NOMO-1 treated with DMSO at 0.1 percent for 48 hours (cell line): ENCODE measurements at regions not wholly inside any gene's neighbourhood (a gene's known extent, or its start where the extent isn't known, plus 50 kb on each side); places are given as distances from the start of the nearest gene placed in this dataset.

Source experiments
- DNase-seq: peaks from one replicate; lab custom pipeline; 2025; ENCODE audit not compliant: unreplicated experiment; lab: John Stamatoyannopoulos, UW

DNA sequence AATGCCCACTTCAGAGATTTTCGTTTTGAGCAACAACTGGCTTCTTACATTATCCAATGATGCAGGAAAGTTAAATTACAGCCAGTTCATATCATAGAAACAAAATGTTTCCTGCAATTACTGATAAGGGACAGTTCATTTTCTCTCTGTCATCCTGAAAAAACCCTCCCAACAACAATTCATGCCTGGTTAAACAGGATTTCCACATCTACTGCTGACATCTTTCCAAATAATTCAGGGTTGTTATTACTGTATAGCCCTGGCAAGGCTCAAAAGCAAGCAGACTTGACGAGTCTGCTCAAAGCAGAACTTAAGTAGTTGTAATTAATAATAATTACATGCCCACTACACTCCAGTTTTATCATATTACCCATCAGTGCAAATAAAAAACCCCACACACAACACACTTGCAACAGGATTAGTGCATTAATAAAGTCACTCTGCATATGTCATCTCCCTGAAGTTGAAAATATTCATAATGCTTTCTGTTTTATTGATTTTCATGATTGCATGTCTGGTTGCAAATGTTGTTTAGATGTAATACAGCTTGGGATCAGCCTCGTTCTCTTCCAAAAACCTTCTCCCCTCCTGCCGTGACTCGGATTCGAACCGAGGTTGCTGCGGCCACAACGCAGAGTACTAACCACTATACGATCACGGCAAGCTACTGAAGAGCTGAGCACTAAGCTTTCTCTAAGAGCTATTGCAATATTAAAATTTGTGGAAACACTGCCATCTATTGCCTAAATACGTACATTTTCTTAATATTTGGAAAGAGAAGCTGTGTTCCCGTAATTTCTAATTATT is 119.6 kb upstream of the NFIB start:
- DNase-seq: peak; percentile 19

DNA sequence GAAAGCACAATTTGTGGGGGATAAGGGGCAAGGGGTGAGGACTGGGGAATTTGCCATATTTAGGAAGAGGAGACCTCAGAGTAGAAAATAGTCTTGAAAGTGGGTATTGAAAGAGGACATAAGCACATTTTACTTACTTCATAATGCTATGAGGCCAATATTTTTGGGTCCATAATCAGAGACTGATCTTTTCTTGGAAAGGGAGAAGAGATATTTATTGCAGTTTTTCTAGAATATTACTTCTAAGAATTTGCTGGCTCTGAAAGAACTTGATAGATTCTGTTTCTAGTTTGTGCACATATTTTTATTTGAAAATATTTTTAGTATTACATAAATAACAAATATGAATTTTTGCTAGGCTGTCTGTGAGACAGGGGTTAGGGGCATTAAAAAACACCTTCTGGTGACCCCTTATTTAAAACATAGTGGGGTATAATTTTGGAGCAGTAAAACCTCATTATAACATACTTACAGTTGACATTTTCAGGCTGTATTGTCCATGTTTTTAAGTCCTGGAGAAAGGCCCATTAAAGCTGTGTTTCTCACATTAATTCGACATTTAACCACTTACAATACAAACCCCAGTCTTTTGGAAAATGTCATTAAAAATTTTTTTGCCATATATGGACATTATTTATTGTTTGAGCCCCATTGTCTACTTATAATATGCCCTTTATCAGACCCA is 118.9 kb upstream of the NFIB start:
- DNase-seq: no peak

DNA sequence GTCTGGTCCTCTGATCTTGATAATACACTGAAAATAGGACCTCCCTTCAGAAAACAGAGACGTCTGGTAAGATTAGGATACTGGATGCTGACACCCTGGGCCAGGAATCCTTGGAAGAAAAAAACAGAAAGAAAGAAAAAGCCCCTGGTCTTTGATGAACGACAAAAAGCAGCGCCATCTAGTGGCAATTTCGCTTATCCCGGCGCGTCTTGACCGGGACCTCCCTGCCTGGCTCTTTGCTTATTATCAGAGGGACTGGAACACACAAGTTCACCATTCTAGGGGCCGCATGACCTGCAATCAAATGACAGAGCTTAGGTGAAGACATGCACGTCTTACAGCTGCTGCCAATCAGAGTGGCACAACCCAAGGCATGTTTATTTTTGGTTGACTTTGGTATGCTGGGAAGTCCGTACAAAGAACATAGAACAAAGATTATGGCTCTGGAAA is 114.9 kb upstream of the NFIB start:
- DNase-seq: no peak

DNA sequence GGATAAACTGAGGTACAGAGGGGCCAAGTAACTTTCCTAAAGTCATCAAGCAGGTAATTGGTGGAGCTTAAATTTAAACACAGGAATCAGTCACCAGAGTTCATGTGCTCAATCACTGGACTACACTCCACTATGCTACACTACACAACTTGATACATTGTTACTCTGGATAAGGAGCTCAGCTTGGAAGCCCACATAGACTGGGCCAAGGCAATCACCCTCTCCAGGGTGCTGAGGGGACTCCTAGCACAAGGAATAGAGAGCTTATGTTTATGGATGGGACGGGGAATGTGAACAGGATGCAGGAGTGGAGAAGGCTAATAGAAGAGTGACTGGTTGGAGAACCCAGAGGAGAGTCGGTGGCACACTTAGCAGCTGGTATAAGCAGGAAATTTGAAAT is 113.5 kb upstream of the NFIB start:
- no peak for DNase-seq

DNA sequence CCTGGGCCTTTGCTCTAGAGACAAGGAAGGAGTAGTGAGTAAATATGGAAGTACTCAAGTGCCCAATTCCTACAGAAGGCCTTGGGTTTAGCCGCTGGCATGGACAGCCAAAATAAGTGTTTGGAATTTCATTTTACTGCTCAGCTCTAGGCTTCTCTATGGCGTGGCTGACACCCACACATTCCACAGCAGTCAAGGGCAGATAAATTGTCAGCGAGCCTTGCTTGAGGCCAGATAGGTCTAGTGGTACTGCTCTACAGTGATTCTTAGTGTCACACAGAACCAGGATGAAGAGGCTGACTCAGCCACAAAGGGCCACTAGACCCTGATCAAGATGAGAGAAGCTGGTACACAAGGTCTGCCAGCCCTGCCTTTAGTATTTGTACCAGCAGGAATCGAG is 111.0 kb upstream of the NFIB start:
- DNase-seq: no peak

DNA sequence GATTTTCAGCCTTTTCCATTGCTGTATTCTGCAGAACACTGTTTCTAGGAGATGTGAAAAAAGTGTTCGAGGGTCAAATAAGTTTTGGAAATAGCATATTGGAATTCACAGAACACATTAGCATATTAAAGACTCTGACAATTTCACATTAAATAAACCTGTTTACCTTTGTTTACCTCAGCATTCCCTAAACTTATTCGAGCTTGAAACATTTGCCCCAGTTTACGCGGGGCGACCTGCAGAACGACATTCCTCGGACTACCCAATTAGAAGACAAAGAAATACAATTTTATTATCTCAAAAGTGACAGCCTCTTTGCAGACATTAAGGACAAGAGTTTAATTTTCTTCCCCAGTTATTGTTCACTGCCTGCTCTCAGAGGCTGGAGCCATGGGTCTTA is 110.3 kb upstream of the NFIB start:
- no peak for DNase-seq

DNA sequence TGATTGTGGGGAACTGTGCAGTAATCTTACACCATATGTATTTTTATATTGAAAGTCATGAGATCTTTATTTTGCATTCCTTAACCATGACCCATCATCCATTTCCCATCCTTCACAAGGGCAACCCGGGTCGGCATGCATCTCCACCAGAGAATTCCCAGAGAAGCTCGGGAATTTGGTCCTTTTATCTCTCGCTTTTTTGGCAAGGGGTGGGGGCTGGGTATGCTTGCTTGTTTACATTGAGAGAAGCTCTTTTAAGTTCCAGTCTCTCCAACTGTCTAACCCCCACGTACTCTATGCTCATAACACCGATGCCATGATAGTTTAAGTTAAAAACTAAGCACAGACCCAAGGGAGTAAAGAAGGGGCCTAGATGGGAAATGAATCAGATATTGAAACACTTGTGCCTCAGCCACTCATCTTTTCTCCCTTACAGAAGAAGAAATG is 109.9 kb upstream of the NFIB start:
- DNase-seq: no peak

DNA sequence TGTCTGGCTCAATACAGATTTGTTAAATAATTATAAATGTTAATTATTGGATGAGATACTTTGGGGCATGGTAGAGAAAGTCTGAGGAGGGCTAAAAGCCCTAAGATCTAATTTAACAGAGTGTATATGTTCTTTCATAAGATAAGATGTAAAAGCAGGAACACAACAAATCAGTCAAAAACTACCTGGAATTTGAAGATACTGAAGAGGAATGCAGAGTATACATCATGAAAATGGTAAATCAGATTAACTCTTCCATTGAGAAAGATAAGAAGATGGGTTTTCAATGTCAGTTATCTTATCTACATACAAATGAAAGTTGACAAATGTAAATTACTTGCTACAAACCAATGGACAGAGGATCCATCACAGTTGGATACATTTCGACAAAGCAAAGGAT is 107.3 kb upstream of the NFIB start:
- no peak for DNase-seq

DNA sequence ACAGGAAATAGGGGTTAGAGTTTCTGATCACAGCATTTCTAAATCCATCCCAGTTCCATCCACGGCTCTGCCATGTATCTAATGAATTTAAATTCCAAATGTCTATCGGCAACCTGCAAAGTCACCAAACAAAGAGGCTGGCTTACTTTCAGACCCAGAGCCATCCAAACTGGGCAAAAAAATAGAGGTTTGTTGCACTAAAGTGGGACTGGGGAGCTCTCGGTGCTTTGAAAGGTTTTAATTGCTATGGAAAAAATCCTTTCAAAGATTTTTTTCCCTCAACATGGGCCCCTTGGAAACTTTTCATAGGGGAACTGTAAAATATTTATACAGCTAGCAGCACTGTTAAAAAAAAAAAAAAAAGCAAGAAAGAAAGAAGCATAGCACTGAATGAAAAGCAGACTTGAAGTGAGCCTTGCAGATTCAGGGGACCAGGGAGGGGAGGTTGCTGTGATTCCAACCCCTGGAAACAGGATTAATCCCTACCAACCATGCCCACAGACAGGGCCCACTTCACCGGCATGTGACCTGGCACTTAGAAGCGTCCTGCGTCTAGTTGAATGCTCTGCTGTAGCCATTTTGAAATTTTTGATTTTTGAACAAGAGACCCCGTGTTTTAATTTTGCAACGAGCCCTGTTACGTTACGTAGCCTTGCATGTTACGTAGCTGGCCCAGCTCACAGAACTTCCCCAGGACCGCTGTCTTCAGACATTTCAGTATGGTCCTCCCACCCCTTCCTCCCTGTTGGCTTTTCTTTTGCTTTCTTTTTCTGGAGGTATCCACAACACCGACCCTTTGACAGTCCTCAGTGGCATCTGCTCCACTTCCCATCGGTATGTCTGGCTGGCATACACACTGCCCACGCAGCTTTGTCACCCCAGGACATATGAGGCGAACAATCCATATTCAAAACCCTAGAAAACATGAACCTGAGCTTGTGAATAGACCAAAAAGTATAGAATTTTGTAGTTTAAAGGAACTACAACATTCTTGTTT is 105.3 kb upstream of the NFIB start:
- DNase-seq: no peak

DNA sequence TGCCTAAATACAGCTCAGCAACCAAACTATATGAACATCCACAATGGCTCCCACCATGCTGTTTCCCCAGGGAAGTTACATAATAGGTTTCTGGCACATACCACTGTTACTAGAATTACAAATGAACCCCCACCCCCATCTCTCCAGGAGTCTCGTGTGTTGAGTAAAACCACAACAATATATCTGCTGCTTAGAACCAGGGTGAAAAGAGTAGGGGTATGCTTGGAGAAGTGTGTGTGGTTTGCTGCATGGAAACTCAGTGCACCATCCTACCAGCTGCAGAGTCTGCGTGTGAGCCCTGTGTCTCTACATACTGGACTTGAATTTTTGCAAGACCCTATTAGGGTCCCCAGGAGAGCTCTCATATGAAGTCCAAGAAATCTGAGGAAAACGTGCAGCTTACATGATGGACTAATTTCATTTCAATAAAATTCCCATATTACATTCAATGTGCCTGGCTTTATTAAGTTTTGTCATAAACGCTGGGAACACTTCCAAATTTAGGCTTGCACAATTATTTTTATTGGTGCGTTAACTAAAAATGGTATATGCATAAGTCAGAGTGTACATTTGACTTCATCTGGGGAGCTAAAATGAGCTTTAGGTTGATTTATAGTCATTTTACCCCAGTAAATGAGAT is 104.5 kb upstream of the NFIB start:
- DNase-seq: no peak

DNA sequence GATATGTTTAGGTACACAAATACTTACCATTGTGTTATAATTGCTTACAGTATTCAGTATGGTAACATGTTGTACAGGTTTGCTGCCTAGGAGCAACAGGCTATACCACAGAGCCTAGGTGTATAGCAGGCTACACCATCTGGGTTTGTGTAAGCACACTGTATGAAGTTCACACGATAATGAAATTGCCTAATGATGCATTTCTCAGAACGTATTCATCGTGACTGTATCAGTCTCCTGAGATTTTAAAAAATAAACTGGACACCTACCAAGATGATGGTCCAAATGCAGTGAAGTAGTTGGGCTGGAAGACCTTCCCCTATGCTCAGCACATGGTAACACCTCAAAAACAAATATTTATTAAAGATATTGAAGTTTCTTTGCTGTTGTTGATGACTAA is 103.3 kb upstream of the NFIB start:
- no peak for DNase-seq

DNA sequence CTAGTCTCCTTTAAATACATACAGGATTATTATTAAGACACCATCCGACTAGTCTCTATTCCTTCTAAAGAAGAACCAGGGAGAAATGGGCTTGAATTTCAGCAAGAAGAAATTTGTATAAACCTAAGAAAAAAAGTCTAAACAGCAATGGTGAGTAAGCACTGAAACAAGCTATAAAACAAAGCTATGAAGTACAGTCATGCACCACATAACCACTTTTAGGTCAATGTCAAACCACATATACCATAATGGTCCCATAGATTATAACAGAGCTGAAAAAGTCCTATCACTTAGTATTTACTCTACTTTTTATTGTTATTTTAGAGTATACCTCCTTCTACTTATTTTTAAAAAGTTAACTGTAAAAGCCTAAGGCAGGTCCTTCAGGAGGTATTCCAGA is 102.0 kb upstream of the NFIB start:
- no peak for DNase-seq

DNA sequence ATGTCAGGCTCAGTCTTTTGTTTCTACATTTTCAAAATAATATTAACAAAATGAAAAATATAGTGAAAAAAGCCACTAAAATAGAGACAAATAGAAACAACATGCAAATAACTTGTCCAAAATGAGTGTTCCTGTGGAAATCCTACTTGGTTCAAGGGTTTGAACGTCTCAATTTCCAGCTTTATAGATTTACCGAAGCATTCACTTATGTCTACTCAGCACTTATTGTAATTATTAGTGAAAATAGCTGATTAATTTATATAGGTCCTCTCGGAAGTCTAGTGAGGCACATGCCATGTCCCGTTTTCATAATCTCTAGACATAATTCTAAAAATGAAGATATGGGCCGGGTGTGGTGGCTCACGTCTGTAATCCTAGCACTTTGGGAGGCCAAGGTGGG is 99.9 kb upstream of the NFIB start:
- no peak for DNase-seq

DNA sequence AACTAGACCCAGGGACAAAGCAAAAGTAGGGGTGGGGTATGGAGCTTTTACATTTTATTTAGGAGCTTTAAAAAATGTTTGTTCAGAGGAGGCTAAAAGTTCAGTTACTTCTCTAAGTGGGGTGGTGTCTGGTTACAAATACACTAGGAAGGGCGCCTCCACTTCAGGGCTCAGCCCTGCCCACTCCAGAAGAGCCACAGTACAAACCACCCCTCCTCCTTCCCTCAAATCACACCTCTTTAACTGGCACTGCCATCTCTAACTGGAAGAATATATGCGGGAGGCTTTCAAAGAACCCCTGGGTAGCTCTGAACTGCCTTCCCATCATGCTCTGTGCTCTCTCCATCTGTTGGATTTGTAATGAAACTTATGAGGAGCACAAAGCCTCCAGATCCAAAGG is 98.8 kb upstream of the NFIB start:
- no peak for DNase-seq

DNA sequence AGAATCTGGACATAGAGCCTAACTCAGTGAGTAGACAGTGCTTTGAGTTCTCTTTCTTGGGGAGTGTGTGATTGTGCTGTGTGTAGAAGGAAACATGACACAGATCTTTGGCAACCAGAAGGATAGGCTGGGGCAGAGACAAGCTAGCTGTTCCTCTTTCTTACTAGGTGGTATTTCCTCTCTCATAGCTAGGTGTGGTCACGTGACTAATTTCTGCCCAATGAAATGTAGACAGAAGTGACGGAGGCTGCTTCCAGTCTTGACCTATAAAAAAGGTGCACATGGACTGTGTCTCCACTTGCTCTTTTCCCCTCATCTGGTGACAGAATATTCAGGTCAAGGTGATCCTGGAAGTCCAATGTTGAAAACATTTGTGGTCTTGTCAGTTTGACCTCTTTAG is 92.5 kb upstream of the NFIB start:
- DNase-seq: no peak

DNA sequence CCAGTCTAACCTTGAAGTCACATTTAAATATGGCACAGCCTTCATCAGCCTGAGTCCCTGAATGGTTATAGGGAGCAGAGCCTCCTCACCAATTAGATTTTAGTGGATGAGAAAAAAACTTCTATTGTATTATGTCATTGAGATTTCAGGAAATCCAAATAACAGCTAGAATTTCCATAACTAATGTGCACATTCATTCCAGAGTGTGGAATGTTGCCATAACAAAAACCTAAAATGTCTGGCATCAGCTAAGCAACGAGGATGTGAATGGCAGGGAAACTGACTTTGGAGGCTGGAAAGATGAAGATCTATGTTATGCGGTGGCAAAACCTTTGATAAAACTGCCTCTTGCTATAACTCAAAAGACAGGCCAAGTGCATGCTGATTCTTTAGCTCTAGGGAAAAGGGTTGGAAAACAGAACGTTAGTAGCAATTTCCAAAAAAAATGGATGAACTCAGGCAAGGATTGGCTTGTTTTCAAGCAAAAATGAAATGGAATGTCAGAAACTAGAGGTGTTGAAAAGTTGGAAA is 91.3 kb upstream of the NFIB start:
- no peak for DNase-seq

DNA sequence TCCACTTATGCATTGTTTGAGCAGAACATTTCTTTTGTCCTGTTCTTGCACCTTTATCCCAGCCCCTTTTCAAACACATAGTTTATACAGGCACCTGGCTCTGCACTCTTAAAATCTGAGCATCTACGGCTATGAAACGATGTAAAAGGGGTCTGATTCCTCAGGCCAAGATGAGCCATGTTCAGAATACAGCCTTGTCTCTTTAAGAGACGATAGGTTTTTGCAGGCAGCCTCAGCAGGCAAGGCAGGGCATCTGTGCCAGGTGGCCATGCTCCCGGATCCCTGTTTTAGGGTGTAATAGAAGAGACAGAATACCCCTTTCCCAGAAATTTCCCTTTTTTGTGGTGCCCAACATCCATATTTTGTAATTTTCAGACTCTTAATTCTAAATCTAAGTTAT is 89.1 kb upstream of the NFIB start:
- DNase-seq: no peak

DNA sequence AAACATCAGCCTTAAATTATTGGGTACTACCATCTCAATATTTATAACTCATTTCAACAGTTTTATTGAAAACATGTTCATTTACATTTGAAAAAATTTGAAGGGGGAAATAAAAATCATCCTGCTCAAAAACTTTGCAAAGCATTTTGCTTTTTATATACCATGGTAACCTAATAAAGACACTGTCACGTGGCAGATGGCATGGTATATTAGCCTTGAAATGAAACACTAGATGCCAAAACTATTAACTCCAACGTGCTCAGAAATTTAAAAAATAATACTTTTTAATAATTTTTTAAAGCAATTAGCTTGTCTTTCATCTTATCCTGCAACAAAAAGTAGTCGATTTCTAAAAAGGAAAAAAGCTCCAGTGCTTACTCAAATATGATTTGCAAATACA is 88.6 kb upstream of the NFIB start:
- no peak for DNase-seq

DNA sequence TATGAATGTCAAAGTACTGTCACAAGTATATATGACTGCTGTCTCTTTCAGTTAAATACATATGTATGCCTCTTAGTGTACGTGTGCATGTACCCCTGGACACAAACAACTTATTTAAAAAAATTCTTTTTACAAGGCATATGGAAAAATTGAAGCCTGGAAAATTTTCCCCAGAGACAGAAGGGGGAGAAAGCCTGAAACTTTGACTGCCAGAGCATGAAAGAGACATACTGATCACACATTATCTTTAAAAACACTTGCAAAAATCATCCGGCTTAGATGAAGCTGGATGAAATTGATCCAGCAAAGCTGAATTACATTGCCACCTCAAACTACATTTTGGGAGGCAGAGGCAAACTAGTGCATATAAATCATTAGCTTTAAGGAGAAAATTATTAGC is 88.0 kb upstream of the NFIB start:
- DNase-seq: no peak

DNA sequence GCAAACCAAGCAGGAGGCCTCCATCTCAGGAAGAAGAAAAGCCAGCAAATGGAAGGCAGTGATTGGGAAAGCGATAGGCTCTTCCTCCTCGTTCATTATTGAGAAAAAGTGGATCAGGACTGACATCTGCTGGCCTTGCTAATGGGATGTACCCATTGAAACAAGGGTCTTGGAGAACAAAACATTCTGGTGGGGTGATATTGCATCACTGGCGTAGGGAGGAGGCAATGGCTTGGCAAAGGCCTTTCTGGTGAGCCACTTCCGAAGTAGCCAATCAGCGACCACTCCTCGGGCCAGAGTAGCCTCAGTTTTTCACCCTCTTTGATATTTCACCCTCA is 86.7 kb upstream of the NFIB start:
- no peak for DNase-seq
